SH-SY5Y (cell line): ENCODE measurements at regions not wholly inside any gene's neighbourhood (a gene's known extent, or its start where the extent isn't known, plus 50 kb on each side); places are given as distances from the start of the nearest gene placed in this dataset.

Source experiments
- GATA2 ChIP-seq: IDR thresholded peaks from 2 replicates; pipeline ENCODE4 v1.6.1; 2011; ENCODE audit warnings: mild to moderate bottlenecking, low read depth, low read length
- GATA3 ChIP-seq: IDR thresholded peaks from 2 replicates; pipeline ENCODE4 v1.6.1; 2011; ENCODE audit warnings: low read depth, mild to moderate bottlenecking, low read length, moderate library complexity

DNA sequence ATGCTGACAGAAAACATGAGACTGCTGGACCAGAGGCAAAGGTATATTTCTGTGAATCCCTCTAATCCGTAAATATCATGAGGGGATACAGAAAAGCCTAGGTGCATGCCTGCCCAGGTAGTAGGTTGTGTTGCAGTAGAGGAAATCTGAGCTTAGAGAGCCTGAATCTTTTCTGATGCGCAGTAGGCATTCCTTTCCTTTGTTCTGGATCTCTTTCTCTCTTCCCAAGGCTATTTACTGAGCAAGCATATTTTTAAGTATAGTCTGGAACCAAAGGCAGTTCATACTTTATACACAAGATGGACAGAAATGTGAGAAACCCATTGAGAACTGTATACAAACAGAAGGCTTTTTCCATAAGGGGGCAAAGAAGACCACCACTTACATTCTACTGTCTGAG is 359.3 kb downstream of the TMEM161B start:
- no peak for TF ChIP-seq GATA2
- TF ChIP-seq GATA3, result no peak
